ENCODE measurements at regions not wholly inside any gene's neighbourhood (a gene's known extent, or its start where the extent isn't known, plus 50 kb on each side); places are given as distances from the start of the nearest gene placed in this dataset.

- Histone ChIP-seq H3K79me2 (ENCODE audit: insufficient read depth, low read depth) (no peaks in the 10 kb centered on the region), H3K4me3 (IDR thresholded peaks at IDR 0.05; ENCODE audit: insufficient read depth, low read depth, low read length) (no peak overlapping the region), H3K4me1 (ENCODE audit: low read depth, poor library complexity, severe bottlenecking) (no peaks in the 10 kb centered on the region), H3K36me3 (ENCODE audit: insufficient read depth) (no peaks in the 10 kb centered on the region), H2AFZ (ENCODE audit: low read depth) (no peak overlapping the region), H3K27me3 (ENCODE audit: insufficient read depth, low read depth) (no peaks in the 10 kb centered on the region), H3K9ac (no peak overlapping the region), H3K4me2 (no peak overlapping the region), H4K20me1 (ENCODE audit: insufficient read depth) (no peaks in the 10 kb centered on the region), H3K27ac (no peak overlapping the region)
- no peak for TF ChIP-seq CTCF (conservative IDR thresholded peaks at IDR 0.05; ENCODE audit: low read depth, low read length)
Measured at GRCh38 chr2:241978670-241979069, 109.1 kb downstream of the RTP5 start.

GRCh38 chr2:241980193-241980592 lies 110.7 kb downstream of the RTP5 start:
- Histone ChIP-seq H3K4me1 (ENCODE audit: low read depth, poor library complexity, severe bottlenecking) (no peaks in the 10 kb centered on the region), H2AFZ (ENCODE audit: low read depth) (no peak overlapping the region), H3K79me2 (ENCODE audit: insufficient read depth, low read depth) (no peaks in the 10 kb centered on the region), H3K4me2 (no peak overlapping the region), H4K20me1 (ENCODE audit: insufficient read depth) (no peaks in the 10 kb centered on the region), H3K4me3 (IDR thresholded peaks at IDR 0.05; ENCODE audit: insufficient read depth, low read depth, low read length) (no peak overlapping the region), H3K9ac (no peak overlapping the region), H3K27ac (no peak overlapping the region), H3K27me3 (ENCODE audit: insufficient read depth, low read depth) (no peaks in the 10 kb centered on the region), H3K36me3 (ENCODE audit: insufficient read depth) (no peaks in the 10 kb centered on the region)
- no peak for TF ChIP-seq CTCF (conservative IDR thresholded peaks at IDR 0.05; ENCODE audit: low read depth, low read length)

- H3K4me3 ChIP-seq (IDR thresholded peaks at IDR 0.05; ENCODE audit: insufficient read depth, low read depth, low read length) = no peak overlapping the region
- H3K9ac ChIP-seq = no peak overlapping the region
- no peak overlapping the region for H2AFZ ChIP-seq (ENCODE audit: low read depth)
- no peak overlapping the region for H3K4me2 ChIP-seq
- H3K4me1 ChIP-seq (ENCODE audit: low read depth, poor library complexity, severe bottlenecking) = no peaks in the 10 kb centered on the region
- no peaks in the 10 kb centered on the region for H3K27me3 ChIP-seq (ENCODE audit: insufficient read depth, low read depth)
- no peaks in the 10 kb centered on the region for H4K20me1 ChIP-seq (ENCODE audit: insufficient read depth)
- no peaks in the 10 kb centered on the region for H3K36me3 ChIP-seq (ENCODE audit: insufficient read depth)
- no peak for TF ChIP-seq CTCF (conservative IDR thresholded peaks at IDR 0.05; ENCODE audit: low read depth, low read length)
- no peaks in the 10 kb centered on the region for H3K79me2 ChIP-seq (ENCODE audit: insufficient read depth, low read depth)
- H3K27ac ChIP-seq = no peak overlapping the region
Measured at GRCh38 chr2:241981076-241981700, 111.7 kb downstream of the RTP5 start.

GRCh38 chr2:241982706-241983570 lies 113.4 kb downstream of the RTP5 start:
- Histone ChIP-seq H3K4me2 (no peak overlapping the region), H3K36me3 (ENCODE audit: insufficient read depth) (no peaks in the 10 kb centered on the region), H3K4me3 (IDR thresholded peaks at IDR 0.05; ENCODE audit: insufficient read depth, low read depth, low read length) (no peak overlapping the region), H3K9ac (no peak overlapping the region), H4K20me1 (ENCODE audit: insufficient read depth) (no peaks in the 10 kb centered on the region), H3K79me2 (ENCODE audit: insufficient read depth, low read depth) (no peaks in the 10 kb centered on the region), H3K27ac (no peak overlapping the region), H3K4me1 (ENCODE audit: low read depth, poor library complexity, severe bottlenecking) (no peaks in the 10 kb centered on the region), H3K27me3 (ENCODE audit: insufficient read depth, low read depth) (no peaks in the 10 kb centered on the region), H2AFZ (ENCODE audit: low read depth) (no peak overlapping the region)
- TF ChIP-seq CTCF (conservative IDR thresholded peaks at IDR 0.05; ENCODE audit: low read depth, low read length) = no peak
